Cardiac fibroblast (primary cell): ENCODE measurements at regions not wholly inside any gene's neighbourhood (a gene's known extent, or its start where the extent isn't known, plus 50 kb on each side); places are given as distances from the start of the nearest gene placed in this dataset.

Source experiments
- DNase-seq, 2 donors: peaks; one replicate each; pipeline versions ENCODE4 v3.0.0 to v3.0.0-alpha.2; 2010; ENCODE audit warnings: low read depth in 2 of 2
- H3K4me3 ChIP-seq, 2 donors: replicated peaks in 1 of 2; 1 replicate in 1 of 2; 2 replicates in 1 of 2; pipeline ENCODE4 v1.5.1; 2011; ENCODE audit warnings: low read depth in 2 of 2, low read length in 2 of 2, mild to moderate bottlenecking in 2 of 2, moderate library complexity in 1 of 2
- CTCF ChIP-seq: IDR thresholded peaks from one replicate; pipeline ENCODE4 v1.5.1; 2011; ENCODE audit warnings: low read depth, mild to moderate bottlenecking, low read length, inconsistent platforms

- no peak for TF ChIP-seq CTCF
- DNase-seq = no peak
- H3K4me3 ChIP-seq = no peak overlapping the region
Observed at GRCh38 chr9:81211741-81212140, 477.6 kb downstream of the TLE1 start.

- no peak for DNase-seq
- TF ChIP-seq CTCF = no peak
- no peak overlapping the region for H3K4me3 ChIP-seq
Observed at GRCh38 chr9:81207651-81208050, 481.7 kb downstream of the TLE1 start.

- TF ChIP-seq CTCF = no peak
- DNase-seq = no peak
- H3K4me3 ChIP-seq = no peak overlapping the region
Observed at GRCh38 chr9:81202292-81202691, 487.1 kb downstream of the TLE1 start.

- DNase-seq = no peak
- TF ChIP-seq CTCF = no peak
- H3K4me3 ChIP-seq = no peak overlapping the region
Observed at GRCh38 chr9:81195206-81195605, 494.1 kb downstream of the TLE1 start.

GRCh38 chr9:81193362-81194339, 495.7 kb downstream of the TLE1 start:
- TF ChIP-seq CTCF = no peak
- no peak overlapping the region for H3K4me3 ChIP-seq
- DNase-seq = no peak

- H3K4me3 ChIP-seq = no peak overlapping the region
- peak in 1 of 2 donors; percentile 9 for DNase-seq
- no peak for TF ChIP-seq CTCF
Observed at GRCh38 chr9:81191222-81191621, 498.1 kb downstream of the TLE1 start.

GRCh38 chr9:81190659-81191058, 498.7 kb downstream of the TLE1 start:
- no peak overlapping the region for H3K4me3 ChIP-seq
- TF ChIP-seq CTCF = no peak
- no peak for DNase-seq
